Smooth muscle cell (in vitro differentiated cells): ENCODE measurements at regions not wholly inside any gene's neighbourhood (a gene's known extent, or its start where the extent isn't known, plus 50 kb on each side); places are given as distances from the start of the nearest gene placed in this dataset.

Experiments
- DNase-seq: peaks from one replicate; lab custom pipeline; 2025; ENCODE audit not compliant: unreplicated experiment; lab: John Stamatoyannopoulos, UW
- H2AFZ ChIP-seq: fragments of 200-600 bp; sonication (generic); 2 replicates; pipeline ENCODE4 v1.6.0; 2016; ENCODE audit warnings: antibody characterized with exemption, low read depth, mild to moderate bottlenecking
- H3F3A ChIP-seq: fragments of 200-600 bp; sonication (generic); 2 replicates; pipeline ENCODE4 v1.6.0; 2017; ENCODE audit warnings: antibody characterized with exemption, low read depth
- H3K27ac ChIP-seq: fragments of 200-600 bp; sonication (generic); 2 replicates; pipeline ENCODE4 v1.5.1; 2016; ENCODE audit warnings: low read depth, mild to moderate bottlenecking
- H3K27me3 ChIP-seq: fragments of 200-600 bp; sonication (generic); 2 replicates; pipeline ENCODE4 v1.6.1; 2016; ENCODE audit warnings: low read depth, mild to moderate bottlenecking
- H3K36me3 ChIP-seq: fragments of 200-600 bp; sonication (generic); 2 replicates; pipeline ENCODE4 v1.5.1; 2016; ENCODE audit warnings: low read depth
- H3K4me1 ChIP-seq: fragments of 200-600 bp; sonication (generic); 2 replicates; pipeline ENCODE4 v1.5.1; 2016; ENCODE audit warnings: low read depth
- H3K4me2 ChIP-seq: fragments of 200-600 bp; sonication (generic); 2 replicates; pipeline ENCODE4 v1.6.0; 2016; ENCODE audit warnings: mild to moderate bottlenecking
- H3K4me3 ChIP-seq: fragments of 200-600 bp; sonication (generic); 2 replicates; pipeline ENCODE4 v1.5.1; 2016; ENCODE audit warnings: mild to moderate bottlenecking
- H3K79me2 ChIP-seq: fragments of 200-600 bp; sonication (generic); 2 replicates; pipeline ENCODE4 v1.6.0; 2016; ENCODE audit warnings: low read depth, mild to moderate bottlenecking
- H3K9ac ChIP-seq: fragments of 200-600 bp; sonication (generic); 2 replicates; pipeline ENCODE4 v1.6.0; 2016; ENCODE audit warnings: low read depth
- H3K9me3 ChIP-seq: fragments of 200-600 bp; sonication (generic); replicated peaks from 2 replicates; pipeline ENCODE4 v1.5.1; 2016; ENCODE audit warnings: low read depth
- H4K20me1 ChIP-seq: fragments of 200-600 bp; sonication (generic); 2 replicates; pipeline ENCODE4 v1.6.0; 2016; ENCODE audit warnings: low read depth
- WGBS: methylation state at CpG from one replicate; pipeline ENCODE4 v1.1.7; 2016; ENCODE audit warnings: low lambda C conversion rate; 5-methylcytosine and 5-hydroxymethylcytosine counted together
- TF ChIP-seq, protein P1 (sequence below): fragments of 200-600 bp; sonication (generic); IDR thresholded peaks from 2 replicates; pipeline ENCODE4 v1.5.1; 2017; ENCODE audit warnings: borderline replicate concordance, mild to moderate bottlenecking, antibody characterized with exemption; ENCODE audit not compliant: insufficient read depth, poor library complexity, severe bottlenecking

- Histone ChIP-seq H3K27ac (no peak overlapping the region), H3K4me1 (no peaks in the 10 kb centered on the region), H3F3A (no peaks in the 10 kb centered on the region), H3K79me2 (no peaks in the 10 kb centered on the region), H4K20me1 (peaks cover 24% of the 10 kb centered on the region), H3K27me3 (peaks cover 38% of the 10 kb centered on the region), H3K9me3 (no peaks in the 10 kb centered on the region), H3K9ac (no peak overlapping the region), H2AFZ (no peak overlapping the region), H3K36me3 (no peaks in the 10 kb centered on the region), H3K4me2 (no peak overlapping the region), H3K4me3 (no peak overlapping the region)
- DNase-seq = no peak
- TF ChIP-seq, protein P1, sequence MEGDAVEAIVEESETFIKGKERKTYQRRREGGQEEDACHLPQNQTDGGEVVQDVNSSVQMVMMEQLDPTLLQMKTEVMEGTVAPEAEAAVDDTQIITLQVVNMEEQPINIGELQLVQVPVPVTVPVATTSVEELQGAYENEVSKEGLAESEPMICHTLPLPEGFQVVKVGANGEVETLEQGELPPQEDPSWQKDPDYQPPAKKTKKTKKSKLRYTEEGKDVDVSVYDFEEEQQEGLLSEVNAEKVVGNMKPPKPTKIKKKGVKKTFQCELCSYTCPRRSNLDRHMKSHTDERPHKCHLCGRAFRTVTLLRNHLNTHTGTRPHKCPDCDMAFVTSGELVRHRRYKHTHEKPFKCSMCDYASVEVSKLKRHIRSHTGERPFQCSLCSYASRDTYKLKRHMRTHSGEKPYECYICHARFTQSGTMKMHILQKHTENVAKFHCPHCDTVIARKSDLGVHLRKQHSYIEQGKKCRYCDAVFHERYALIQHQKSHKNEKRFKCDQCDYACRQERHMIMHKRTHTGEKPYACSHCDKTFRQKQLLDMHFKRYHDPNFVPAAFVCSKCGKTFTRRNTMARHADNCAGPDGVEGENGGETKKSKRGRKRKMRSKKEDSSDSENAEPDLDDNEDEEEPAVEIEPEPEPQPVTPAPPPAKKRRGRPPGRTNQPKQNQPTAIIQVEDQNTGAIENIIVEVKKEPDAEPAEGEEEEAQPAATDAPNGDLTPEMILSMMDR = no peak
- 91% methylated on average over 2 of the region's 2 CpGs for WGBS
Measured at GRCh38 chr6:150744522-150745260, 120.8 kb upstream of the MTHFD1L start.

GRCh38 chr6:150745896-150746295 is 119.6 kb upstream of the MTHFD1L start:
- Histone ChIP-seq H3K4me2 (no peak overlapping the region), H2AFZ (no peak overlapping the region), H3K27ac (no peak overlapping the region), H3K27me3 (peaks cover 40% of the 10 kb centered on the region), H3F3A (no peaks in the 10 kb centered on the region), H3K36me3 (no peaks in the 10 kb centered on the region), H3K9ac (no peak overlapping the region), H4K20me1 (peaks cover 15% of the 10 kb centered on the region), H3K79me2 (no peaks in the 10 kb centered on the region), H3K9me3 (no peaks in the 10 kb centered on the region), H3K4me1 (no peaks in the 10 kb centered on the region), H3K4me3 (no peak overlapping the region)
- 90% methylated on average over 7 of the region's 7 CpGs for WGBS
- no peak for DNase-seq
- TF ChIP-seq, protein P1 = no peak

DNA sequence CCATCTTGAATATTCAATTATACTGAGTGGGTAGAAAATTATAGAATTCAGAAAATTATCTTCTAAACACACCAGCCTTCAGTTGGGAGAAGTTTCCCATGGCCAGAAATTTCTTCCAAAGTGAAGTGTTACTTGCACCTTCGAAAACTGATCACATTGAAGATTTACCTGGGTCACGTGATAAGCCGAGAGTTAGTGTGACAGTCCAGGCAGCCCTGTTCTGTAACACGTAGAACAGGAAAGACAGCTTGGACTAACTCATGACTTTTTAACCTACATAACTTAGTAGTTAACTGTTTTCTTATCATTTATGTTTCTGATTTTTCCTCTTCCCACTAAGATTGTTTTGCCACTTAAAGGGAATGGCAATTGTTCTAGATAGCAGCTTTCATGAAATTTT is 118.3 kb upstream of the MTHFD1L start:
- TF ChIP-seq, protein P1 = no peak
- no peaks in the 10 kb centered on the region for H3K4me1 ChIP-seq
- H3K9ac ChIP-seq = no peak overlapping the region
- peaks cover 40% of the 10 kb centered on the region for H3K27me3 ChIP-seq
- no peaks in the 10 kb centered on the region for H3F3A ChIP-seq
- whole genome bisulfite sequencing = 68% methylated on average over 4 of the region's 4 CpGs
- H4K20me1 ChIP-seq = peaks cover 14% of the 10 kb centered on the region
- H3K27ac ChIP-seq = no peak overlapping the region
- H3K4me2 ChIP-seq = no peak overlapping the region
- H2AFZ ChIP-seq = no peak overlapping the region
- no peak for DNase-seq
- H3K9me3 ChIP-seq = no peaks in the 10 kb centered on the region
- H3K4me3 ChIP-seq = no peak overlapping the region
- H3K79me2 ChIP-seq = no peaks in the 10 kb centered on the region
- no peaks in the 10 kb centered on the region for H3K36me3 ChIP-seq
